ENCODE measurements at regions not wholly inside any gene's neighbourhood (a gene's known extent, or its start where the extent isn't known, plus 50 kb on each side); places are given as distances from the start of the nearest gene placed in this dataset.

DNA sequence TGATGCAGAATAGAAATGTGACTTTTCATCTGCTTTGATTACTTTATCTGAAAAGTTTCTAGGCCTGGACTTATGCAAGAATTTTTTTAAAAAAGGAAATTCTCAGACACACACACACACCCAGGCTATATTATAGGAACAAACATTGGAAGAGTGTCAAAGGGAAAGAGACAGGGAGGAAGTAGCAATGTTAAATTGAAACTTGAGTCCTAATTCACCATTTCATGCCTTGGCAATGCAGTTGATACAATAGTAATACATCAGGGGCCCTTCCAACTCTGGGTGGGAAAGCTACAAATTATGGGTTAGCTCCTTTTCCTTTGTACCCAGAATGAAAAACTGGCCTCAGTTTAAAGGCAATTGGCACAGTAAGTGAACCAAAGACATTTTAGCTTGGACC is 258.0 kb upstream of the LYZL1 start:
- intact Hi-C loops (cut with micrococcal nuclease), result no loop called here
- H2AFZ ChIP-seq (ENCODE audit: insufficient read depth, low read depth, low read length, poor library complexity, severe bottlenecking), result no peak overlapping the region
- no peak for DNase-seq
- Mint-ChIP-seq H3K36me3 (no peaks in the 10 kb centered on the region), H3K4me3 (no peak overlapping the region), H3K4me1 (no peaks in the 10 kb centered on the region), H3K27ac (no peak overlapping the region), H3K27me3 (ENCODE audit: low read depth in 3 of 3) (no peaks in the 10 kb centered on the region), H3K9me3 (peaks cover 0 to 11% (median 2%) of the 10 kb centered on the region in 7 donors)
- H3K4me3 ChIP-seq (replicated peaks in 1 of 3; ENCODE audit: low read depth in 2 of 3, low read length in 3 of 3), result no peak overlapping the region
- H3K9ac ChIP-seq (ENCODE audit: insufficient read depth, low read length, poor library complexity, severe bottlenecking), result no peak overlapping the region
- no peaks in the 10 kb centered on the region for H4K20me1 ChIP-seq (ENCODE audit: insufficient read depth, low read length)
- H3K27ac ChIP-seq (ENCODE audit: low read depth in 1 of 2, low read length in 2 of 2), result no peak overlapping the region
- no peaks in the 10 kb centered on the region for H3K4me1 ChIP-seq (ENCODE audit: control insufficient read depth in 1 of 2, insufficient read depth in 2 of 2, low read length in 2 of 2)
- H3K9me3 ChIP-seq (replicated peaks in 1 of 2; ENCODE audit: control insufficient read depth in 1 of 2, insufficient read depth in 1 of 2, low read length in 2 of 2), result no peaks in the 10 kb centered on the region
- H3K4me2 ChIP-seq (replicated peaks; ENCODE audit: extremely low read depth, low read length, poor library complexity, severe bottlenecking), result no peak overlapping the region
- TF ChIP-seq, protein P1, sequence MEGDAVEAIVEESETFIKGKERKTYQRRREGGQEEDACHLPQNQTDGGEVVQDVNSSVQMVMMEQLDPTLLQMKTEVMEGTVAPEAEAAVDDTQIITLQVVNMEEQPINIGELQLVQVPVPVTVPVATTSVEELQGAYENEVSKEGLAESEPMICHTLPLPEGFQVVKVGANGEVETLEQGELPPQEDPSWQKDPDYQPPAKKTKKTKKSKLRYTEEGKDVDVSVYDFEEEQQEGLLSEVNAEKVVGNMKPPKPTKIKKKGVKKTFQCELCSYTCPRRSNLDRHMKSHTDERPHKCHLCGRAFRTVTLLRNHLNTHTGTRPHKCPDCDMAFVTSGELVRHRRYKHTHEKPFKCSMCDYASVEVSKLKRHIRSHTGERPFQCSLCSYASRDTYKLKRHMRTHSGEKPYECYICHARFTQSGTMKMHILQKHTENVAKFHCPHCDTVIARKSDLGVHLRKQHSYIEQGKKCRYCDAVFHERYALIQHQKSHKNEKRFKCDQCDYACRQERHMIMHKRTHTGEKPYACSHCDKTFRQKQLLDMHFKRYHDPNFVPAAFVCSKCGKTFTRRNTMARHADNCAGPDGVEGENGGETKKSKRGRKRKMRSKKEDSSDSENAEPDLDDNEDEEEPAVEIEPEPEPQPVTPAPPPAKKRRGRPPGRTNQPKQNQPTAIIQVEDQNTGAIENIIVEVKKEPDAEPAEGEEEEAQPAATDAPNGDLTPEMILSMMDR (IDR thresholded peaks at IDR 0.05), result no peak
- H3K27me3 ChIP-seq (ENCODE audit: control insufficient read depth in 2 of 2, insufficient read depth in 2 of 2, low read length in 2 of 2), result no peaks in the 10 kb centered on the region
- H3K36me3 ChIP-seq (replicated peaks in 1 of 2; ENCODE audit: control insufficient read depth in 1 of 2, insufficient read depth in 2 of 2, low read length in 2 of 2), result no peaks in the 10 kb centered on the region
- H3K79me2 ChIP-seq (ENCODE audit: insufficient read depth, low read length), result no peaks in the 10 kb centered on the region

DNA sequence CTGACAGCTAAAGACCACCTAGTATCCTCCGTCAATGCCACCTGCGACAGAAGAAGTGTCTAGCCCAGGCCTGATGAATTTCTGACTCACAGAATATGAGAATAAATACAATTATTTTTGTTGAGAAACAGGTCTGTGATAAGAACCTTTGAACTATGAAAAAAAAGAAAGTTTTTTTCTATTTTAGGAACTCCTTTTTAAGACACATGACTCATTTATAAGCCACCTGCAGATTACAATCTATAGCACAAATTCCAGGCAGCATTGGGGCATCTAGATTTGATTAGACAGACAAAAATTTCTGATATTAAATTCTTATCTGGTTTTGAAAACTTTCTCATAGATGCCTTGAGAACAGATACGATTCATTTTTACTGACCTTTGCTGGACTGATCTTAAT is 256.7 kb upstream of the LYZL1 start:
- Histone ChIP-seq H4K20me1 (ENCODE audit: insufficient read depth, low read length) (no peaks in the 10 kb centered on the region), H3K79me2 (ENCODE audit: insufficient read depth, low read length) (no peaks in the 10 kb centered on the region), H3K9ac (ENCODE audit: insufficient read depth, low read length, poor library complexity, severe bottlenecking) (no peak overlapping the region), H3K4me3 (replicated peaks in 1 of 3; ENCODE audit: low read depth in 2 of 3, low read length in 3 of 3) (no peak overlapping the region), H3K4me1 (ENCODE audit: control insufficient read depth in 1 of 2, insufficient read depth in 2 of 2, low read length in 2 of 2) (no peaks in the 10 kb centered on the region), H2AFZ (ENCODE audit: insufficient read depth, low read depth, low read length, poor library complexity, severe bottlenecking) (no peak overlapping the region), H3K9me3 (replicated peaks in 1 of 2; ENCODE audit: control insufficient read depth in 1 of 2, insufficient read depth in 1 of 2, low read length in 2 of 2) (no peaks in the 10 kb centered on the region), H3K27me3 (ENCODE audit: control insufficient read depth in 2 of 2, insufficient read depth in 2 of 2, low read length in 2 of 2) (no peaks in the 10 kb centered on the region), H3K4me2 (replicated peaks; ENCODE audit: extremely low read depth, low read length, poor library complexity, severe bottlenecking) (no peak overlapping the region), H3K27ac (ENCODE audit: low read depth in 1 of 2, low read length in 2 of 2) (no peak overlapping the region), H3K36me3 (replicated peaks in 1 of 2; ENCODE audit: control insufficient read depth in 1 of 2, insufficient read depth in 2 of 2, low read length in 2 of 2) (no peaks in the 10 kb centered on the region)
- Mint-ChIP-seq H3K27me3 (ENCODE audit: low read depth in 3 of 3) (no peaks in the 10 kb centered on the region), H3K9me3 (peaks cover 0 to 11% (median 2%) of the 10 kb centered on the region in 7 donors), H3K27ac (no peak overlapping the region), H3K36me3 (no peaks in the 10 kb centered on the region), H3K4me1 (no peaks in the 10 kb centered on the region), H3K4me3 (no peak overlapping the region)
- intact Hi-C loops (cut with micrococcal nuclease), result no loop called here
- TF ChIP-seq, protein P1 (IDR thresholded peaks at IDR 0.05), result no peak
- 80% methylated on average over 1 of the region's 3 CpGs for WGBS (ENCODE audit: insufficient coverage)
- DNase-seq, result no peak
